ENCODE measurements at regions not wholly inside any gene's neighbourhood (a gene's known extent, or its start where the extent isn't known, plus 50 kb on each side); places are given as distances from the start of the nearest gene placed in this dataset.
A peak's percentile ranks its signal among the peaks of the same experiment; 100 is the strongest.

GRCh38 chr3:1528621-1529020, 435.8 kb downstream of the CNTN6 start (continued):
- TF ChIP-seq ZBTB33 (IDR thresholded peaks at IDR 0.05; ENCODE audit: borderline replicate concordance, low read depth): no peak
- no peak for TF ChIP-seq GABPA (IDR thresholded peaks at IDR 0.05; ENCODE audit: low read depth)
- TF ChIP-seq MEF2A (IDR thresholded peaks at IDR 0.05; ENCODE audit: borderline replicate concordance, low read depth): no peak
- no peak for TF ChIP-seq NRF1 (IDR thresholded peaks at IDR 0.05; ENCODE audit: low read depth, low read length)

- WGBS (ENCODE audit: low lambda C conversion rate): 5% methylated on average over 4 of the region's 4 CpGs
- H3K4me2 ChIP-seq: no peak overlapping the region
- no peak overlapping the region for H3K4me3 ChIP-seq (ENCODE audit: low read depth in 2 of 2, low read length in 1 of 2)
- H3K9ac ChIP-seq: no peak overlapping the region
- no peaks in the 10 kb centered on the region for H3K79me2 ChIP-seq (ENCODE audit: insufficient read depth)
- H3K4me1 ChIP-seq (ENCODE audit: control insufficient read depth in 1 of 2, insufficient read depth in 2 of 2, low read depth in 1 of 2, low read length in 1 of 2): peaks cover 0 to 10% of the 10 kb centered on the region in 2 experiments; a peak in 2 of 4 replicates
- H3K9me3 ChIP-seq: peaks cover 6% of the 10 kb centered on the region
- H3K9me2 ChIP-seq: no peaks in the 10 kb centered on the region
- TF ChIP-seq RXRA (IDR thresholded peaks at IDR 0.05; ENCODE audit: borderline replicate concordance, low read depth): no peak
- TF ChIP-seq, protein P1, sequence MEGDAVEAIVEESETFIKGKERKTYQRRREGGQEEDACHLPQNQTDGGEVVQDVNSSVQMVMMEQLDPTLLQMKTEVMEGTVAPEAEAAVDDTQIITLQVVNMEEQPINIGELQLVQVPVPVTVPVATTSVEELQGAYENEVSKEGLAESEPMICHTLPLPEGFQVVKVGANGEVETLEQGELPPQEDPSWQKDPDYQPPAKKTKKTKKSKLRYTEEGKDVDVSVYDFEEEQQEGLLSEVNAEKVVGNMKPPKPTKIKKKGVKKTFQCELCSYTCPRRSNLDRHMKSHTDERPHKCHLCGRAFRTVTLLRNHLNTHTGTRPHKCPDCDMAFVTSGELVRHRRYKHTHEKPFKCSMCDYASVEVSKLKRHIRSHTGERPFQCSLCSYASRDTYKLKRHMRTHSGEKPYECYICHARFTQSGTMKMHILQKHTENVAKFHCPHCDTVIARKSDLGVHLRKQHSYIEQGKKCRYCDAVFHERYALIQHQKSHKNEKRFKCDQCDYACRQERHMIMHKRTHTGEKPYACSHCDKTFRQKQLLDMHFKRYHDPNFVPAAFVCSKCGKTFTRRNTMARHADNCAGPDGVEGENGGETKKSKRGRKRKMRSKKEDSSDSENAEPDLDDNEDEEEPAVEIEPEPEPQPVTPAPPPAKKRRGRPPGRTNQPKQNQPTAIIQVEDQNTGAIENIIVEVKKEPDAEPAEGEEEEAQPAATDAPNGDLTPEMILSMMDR (IDR thresholded peaks at IDR 0.05): no peak
- TF ChIP-seq YY1 (IDR thresholded peaks at IDR 0.05; ENCODE audit: low read depth): no peak
- TF ChIP-seq NRF1 (IDR thresholded peaks at IDR 0.05; ENCODE audit: low read depth, low read length): no peak
- no peak for TF ChIP-seq FOXM1 (IDR thresholded peaks at IDR 0.05; ENCODE audit: low read depth)
- TF ChIP-seq, protein P2, sequence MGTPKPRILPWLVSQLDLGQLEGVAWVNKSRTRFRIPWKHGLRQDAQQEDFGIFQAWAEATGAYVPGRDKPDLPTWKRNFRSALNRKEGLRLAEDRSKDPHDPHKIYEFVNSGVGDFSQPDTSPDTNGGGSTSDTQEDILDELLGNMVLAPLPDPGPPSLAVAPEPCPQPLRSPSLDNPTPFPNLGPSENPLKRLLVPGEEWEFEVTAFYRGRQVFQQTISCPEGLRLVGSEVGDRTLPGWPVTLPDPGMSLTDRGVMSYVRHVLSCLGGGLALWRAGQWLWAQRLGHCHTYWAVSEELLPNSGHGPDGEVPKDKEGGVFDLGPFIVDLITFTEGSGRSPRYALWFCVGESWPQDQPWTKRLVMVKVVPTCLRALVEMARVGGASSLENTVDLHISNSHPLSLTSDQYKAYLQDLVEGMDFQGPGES (IDR thresholded peaks at IDR 0.05; ENCODE audit: low read depth, low read length): no peak
- TF ChIP-seq NFIC (IDR thresholded peaks at IDR 0.05; ENCODE audit: borderline replicate concordance): no peak
- TF ChIP-seq, protein P3, sequence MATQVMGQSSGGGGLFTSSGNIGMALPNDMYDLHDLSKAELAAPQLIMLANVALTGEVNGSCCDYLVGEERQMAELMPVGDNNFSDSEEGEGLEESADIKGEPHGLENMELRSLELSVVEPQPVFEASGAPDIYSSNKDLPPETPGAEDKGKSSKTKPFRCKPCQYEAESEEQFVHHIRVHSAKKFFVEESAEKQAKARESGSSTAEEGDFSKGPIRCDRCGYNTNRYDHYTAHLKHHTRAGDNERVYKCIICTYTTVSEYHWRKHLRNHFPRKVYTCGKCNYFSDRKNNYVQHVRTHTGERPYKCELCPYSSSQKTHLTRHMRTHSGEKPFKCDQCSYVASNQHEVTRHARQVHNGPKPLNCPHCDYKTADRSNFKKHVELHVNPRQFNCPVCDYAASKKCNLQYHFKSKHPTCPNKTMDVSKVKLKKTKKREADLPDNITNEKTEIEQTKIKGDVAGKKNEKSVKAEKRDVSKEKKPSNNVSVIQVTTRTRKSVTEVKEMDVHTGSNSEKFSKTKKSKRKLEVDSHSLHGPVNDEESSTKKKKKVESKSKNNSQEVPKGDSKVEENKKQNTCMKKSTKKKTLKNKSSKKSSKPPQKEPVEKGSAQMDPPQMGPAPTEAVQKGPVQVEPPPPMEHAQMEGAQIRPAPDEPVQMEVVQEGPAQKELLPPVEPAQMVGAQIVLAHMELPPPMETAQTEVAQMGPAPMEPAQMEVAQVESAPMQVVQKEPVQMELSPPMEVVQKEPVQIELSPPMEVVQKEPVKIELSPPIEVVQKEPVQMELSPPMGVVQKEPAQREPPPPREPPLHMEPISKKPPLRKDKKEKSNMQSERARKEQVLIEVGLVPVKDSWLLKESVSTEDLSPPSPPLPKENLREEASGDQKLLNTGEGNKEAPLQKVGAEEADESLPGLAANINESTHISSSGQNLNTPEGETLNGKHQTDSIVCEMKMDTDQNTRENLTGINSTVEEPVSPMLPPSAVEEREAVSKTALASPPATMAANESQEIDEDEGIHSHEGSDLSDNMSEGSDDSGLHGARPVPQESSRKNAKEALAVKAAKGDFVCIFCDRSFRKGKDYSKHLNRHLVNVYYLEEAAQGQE (IDR thresholded peaks at IDR 0.05; ENCODE audit: low read depth, low read length): no peak
- no peak for TF ChIP-seq ELF1 (IDR thresholded peaks at IDR 0.05)
- no peak for TF ChIP-seq SIN3A (IDR thresholded peaks at IDR 0.05; ENCODE audit: borderline replicate concordance, low read depth, low read length)
- no peak for TF ChIP-seq GATA2 (CRISPR knock-in tag; IDR thresholded peaks at IDR 0.05)
- TF ChIP-seq, protein P4, sequence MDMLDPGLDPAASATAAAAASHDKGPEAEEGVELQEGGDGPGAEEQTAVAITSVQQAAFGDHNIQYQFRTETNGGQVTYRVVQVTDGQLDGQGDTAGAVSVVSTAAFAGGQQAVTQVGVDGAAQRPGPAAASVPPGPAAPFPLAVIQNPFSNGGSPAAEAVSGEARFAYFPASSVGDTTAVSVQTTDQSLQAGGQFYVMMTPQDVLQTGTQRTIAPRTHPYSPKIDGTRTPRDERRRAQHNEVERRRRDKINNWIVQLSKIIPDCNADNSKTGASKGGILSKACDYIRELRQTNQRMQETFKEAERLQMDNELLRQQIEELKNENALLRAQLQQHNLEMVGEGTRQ (IDR thresholded peaks at IDR 0.05; ENCODE audit: borderline replicate concordance, low read depth, low read length): no peak
- no peak for TF ChIP-seq TAF1 (IDR thresholded peaks at IDR 0.05; ENCODE audit: borderline replicate concordance, low read depth, low read length)
- H3K27ac ChIP-seq (ENCODE audit: low read depth in 2 of 2, low read length in 1 of 2): peak overlapping the region in 1 of 2 experiments; percentile 98; a peak in 2 of 4 replicates
- ChIA-PET POLR2A (no interaction called here), CTCF (interaction anchor here (1.4 kb wide), 2 partner anchors 13 to 1485 kb away, joined by 3 read pairs; no protein-coding TSS in a partner anchor)
- H3F3A ChIP-seq (replicated peaks; ENCODE audit: insufficient read depth): no peaks in the 10 kb centered on the region
- no peak overlapping the region for H2AFZ ChIP-seq (ENCODE audit: low read depth)
- no peak for DNase-seq
- no peaks in the 10 kb centered on the region for H4K20me1 ChIP-seq (ENCODE audit: insufficient read depth)
- no peaks in the 10 kb centered on the region for H3K36me3 ChIP-seq (replicated peaks in 1 of 2; ENCODE audit: control insufficient read depth in 1 of 2, insufficient read depth in 2 of 2, low read length in 1 of 2)
- H3K27me3 ChIP-seq (ENCODE audit: insufficient read depth): no peaks in the 10 kb centered on the region
Measured at GRCh38 chr3:1529676-1530075, 436.9 kb downstream of the CNTN6 start.
